Sigmoid colon (tissue), 4 donors: ENCODE measurements at regions not wholly inside any gene's neighbourhood (a gene's known extent, or its start where the extent isn't known, plus 50 kb on each side); places are given as distances from the start of the nearest gene placed in this dataset.

Source experiments
- EP300 ChIP-seq, 4 donors: sonication (generic); formaldehyde crosslinking; IDR thresholded peaks; one replicate each; pipeline ENCODE4 v1.6.1; 2017; ENCODE audit warnings: antibody characterized with exemption in 4 of 4
- POLR2A ChIP-seq, 2 donors: fragments of 450-650 bp; IDR thresholded peaks; one replicate each; pipeline ENCODE4 v1.6.1; 2016; ENCODE audit warnings: antibody characterized with exemption in 2 of 2, mild to moderate bottlenecking in 2 of 2, moderate library complexity in 2 of 2
- POLR2AphosphoS5 ChIP-seq, 4 donors: sonication (generic); formaldehyde crosslinking; IDR thresholded peaks; one replicate each; pipeline ENCODE4 v1.6.1; 2017; ENCODE audit warnings: antibody characterized with exemption in 4 of 4
- TF ChIP-seq, protein P1 (sequence below), 4 experiments: fragments of 450-650 bp in 3 of 4; fragments of 200-600 bp in 1 of 4; IDR thresholded peaks; one replicate each; pipeline ENCODE4 v1.5.1; 2016 to 2019; ENCODE audit warnings: antibody characterized with exemption in 4 of 4, mild to moderate bottlenecking in 3 of 4, moderate library complexity in 2 of 4

DNA sequence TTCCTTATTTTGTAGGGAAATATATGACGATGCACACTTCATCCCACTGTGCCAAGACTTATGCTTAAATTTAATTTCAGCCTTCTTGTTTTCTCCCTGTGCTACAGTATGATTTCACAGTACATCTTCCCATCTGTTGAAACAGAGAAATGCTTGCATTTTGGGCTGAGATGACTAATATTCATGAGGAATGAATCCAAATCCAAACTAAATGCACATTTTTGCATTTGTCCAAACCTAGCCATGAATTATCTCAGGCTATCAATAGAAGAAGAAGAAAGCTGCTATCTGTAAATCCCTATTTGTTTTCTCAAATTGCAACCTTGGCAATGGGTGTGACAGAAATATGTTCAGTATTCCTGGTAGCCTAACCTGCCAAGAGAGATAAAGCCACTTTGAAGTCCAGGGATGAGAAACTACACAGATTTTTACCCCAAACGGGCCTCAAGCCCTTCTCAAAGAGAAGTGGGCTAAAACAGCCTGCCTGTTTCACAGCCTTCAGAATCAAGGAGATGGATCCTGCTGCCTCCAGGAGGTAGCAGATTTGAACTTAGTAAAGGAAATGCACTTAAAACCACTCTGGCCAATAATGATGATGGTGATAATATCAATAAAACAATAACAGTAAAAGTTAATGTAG is 306.9 kb upstream of the NT5C1B start:
- no peak for TF ChIP-seq POLR2A (IDR thresholded peaks at IDR 0.05)
- TF ChIP-seq, protein P1, sequence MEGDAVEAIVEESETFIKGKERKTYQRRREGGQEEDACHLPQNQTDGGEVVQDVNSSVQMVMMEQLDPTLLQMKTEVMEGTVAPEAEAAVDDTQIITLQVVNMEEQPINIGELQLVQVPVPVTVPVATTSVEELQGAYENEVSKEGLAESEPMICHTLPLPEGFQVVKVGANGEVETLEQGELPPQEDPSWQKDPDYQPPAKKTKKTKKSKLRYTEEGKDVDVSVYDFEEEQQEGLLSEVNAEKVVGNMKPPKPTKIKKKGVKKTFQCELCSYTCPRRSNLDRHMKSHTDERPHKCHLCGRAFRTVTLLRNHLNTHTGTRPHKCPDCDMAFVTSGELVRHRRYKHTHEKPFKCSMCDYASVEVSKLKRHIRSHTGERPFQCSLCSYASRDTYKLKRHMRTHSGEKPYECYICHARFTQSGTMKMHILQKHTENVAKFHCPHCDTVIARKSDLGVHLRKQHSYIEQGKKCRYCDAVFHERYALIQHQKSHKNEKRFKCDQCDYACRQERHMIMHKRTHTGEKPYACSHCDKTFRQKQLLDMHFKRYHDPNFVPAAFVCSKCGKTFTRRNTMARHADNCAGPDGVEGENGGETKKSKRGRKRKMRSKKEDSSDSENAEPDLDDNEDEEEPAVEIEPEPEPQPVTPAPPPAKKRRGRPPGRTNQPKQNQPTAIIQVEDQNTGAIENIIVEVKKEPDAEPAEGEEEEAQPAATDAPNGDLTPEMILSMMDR (IDR thresholded peaks at IDR 0.05), result no peak
- no peak for TF ChIP-seq POLR2AphosphoS5 (IDR thresholded peaks at IDR 0.05)
- TF ChIP-seq EP300 (IDR thresholded peaks at IDR 0.05), result no peak
